Activated CD4-positive, alpha-beta T cell treated with anti-CD3 and anti-CD28 coated beads for 36 hours (primary cell): ENCODE measurements at regions not wholly inside any gene's neighbourhood (a gene's known extent, or its start where the extent isn't known, plus 50 kb on each side); places are given as distances from the start of the nearest gene placed in this dataset.
"Not testable (repeated sequence)": the region's sequence is repeated elsewhere in the genome, so short reads cannot be mapped to it uniquely, and the experiment has no call there.

Experiments
- ATAC-seq: fragments of 200-7000 bp; cut with Tn5 transposase; one replicate; pipeline ENCODE4 v1.10.0; 2021; ENCODE audit warnings: mild to moderate bottlenecking, moderate library complexity
- CTCF ChIA-PET: fragments of 350-600 bp; sonication (Branson Sonifier 250); formaldehyde crosslinking; loops from one replicate; lab custom pipeline; 2021; ENCODE audit warnings: antibody characterized with exemption; lab: Charles Lee
- POLR2A ChIA-PET: fragments of 350-600 bp; sonication (Branson Sonifier 250); formaldehyde crosslinking; loops from one replicate; lab custom pipeline; 2021; ENCODE audit warnings: antibody characterized with exemption, inconsistent platforms; lab: Charles Lee
- DNase-seq: peaks from one replicate; pipeline ENCODE4 v3.0.0-alpha.2; 2020
- H3K27ac Mint-ChIP-seq: one replicate; pipeline ENCODE4 v1.8.0; 2021; ENCODE audit warnings: mixed read lengths
- H3K27me3 Mint-ChIP-seq: one replicate; pipeline ENCODE4 v1.8.0; 2021; ENCODE audit warnings: mixed read lengths
- H3K36me3 Mint-ChIP-seq: one replicate; pipeline ENCODE4 v1.8.0; 2021; ENCODE audit warnings: low read depth, mixed read lengths
- H3K4me1 Mint-ChIP-seq: one replicate; pipeline ENCODE4 v1.8.0; 2021; ENCODE audit warnings: mixed read lengths
- H3K4me3 Mint-ChIP-seq: one replicate; pipeline ENCODE4 v1.8.0; 2021; ENCODE audit warnings: mild to moderate bottlenecking, moderate library complexity, mixed read lengths
- H3K9me3 Mint-ChIP-seq: one replicate; pipeline ENCODE4 v1.8.0; 2021; ENCODE audit warnings: low read depth, mixed read lengths
- intact Hi-C, 2 experiments: fragments of 100-400 bp; cut with DNase I in 1 of 2; cut with micrococcal nuclease in 1 of 2; formaldehyde crosslinking; loops; one replicate each; pipeline versions ENCODE4 v1.14.2 to v1.15.1; 2022 to 2024; cut with DNase I, micrococcal nuclease

- H3K4me1 Mint-ChIP-seq, H3K27ac Mint-ChIP-seq, DNase-seq, POLR2A ChIA-PET, H3K27me3 Mint-ChIP-seq, H3K4me3 Mint-ChIP-seq, CTCF ChIA-PET, H3K36me3 Mint-ChIP-seq, ATAC-seq, intact Hi-C loops: not testable (repeated sequence)
- peaks cover 11% of the 10 kb centered on the region for H3K9me3 Mint-ChIP-seq
Observed at GRCh38 chr18:8914404-8915264, 187.9 kb upstream of the NDUFV2 start.

GRCh38 chr18:8920856-8921787 lies 181.4 kb upstream of the NDUFV2 start:
- H3K27me3 Mint-ChIP-seq, ATAC-seq, H3K4me3 Mint-ChIP-seq, DNase-seq, H3K9me3 Mint-ChIP-seq, intact Hi-C loops, H3K36me3 Mint-ChIP-seq, H3K27ac Mint-ChIP-seq, H3K4me1 Mint-ChIP-seq, POLR2A ChIA-PET: not testable (repeated sequence)
- CTCF ChIA-PET = interaction anchor here (0.6 kb wide), 1 partner anchor 114 kb away, joined by 3 read pairs; no protein-coding TSS in a partner anchor

GRCh38 chr18:8926464-8926863 lies 176.0 kb upstream of the NDUFV2 start:
- Mint-ChIP-seq H3K4me3 (no peak overlapping the region), H3K9me3 (peaks cover 16% of the 10 kb centered on the region), H3K27ac (no peak overlapping the region), H3K4me1 (no peaks in the 10 kb centered on the region), H3K36me3 (no peaks in the 10 kb centered on the region), H3K27me3 (peaks cover 2% of the 10 kb centered on the region)
- ChIA-PET POLR2A (no interaction called here), CTCF (no interaction called here)
- ATAC-seq (no peak), DNase-seq (no peak)
- intact Hi-C loops = no loop called here

- no peak for ATAC-seq
- H3K27ac Mint-ChIP-seq = no peak overlapping the region
- POLR2A ChIA-PET = no interaction called here
- H3K4me1 Mint-ChIP-seq = no peaks in the 10 kb centered on the region
- DNase-seq = no peak
- intact Hi-C loops = no loop called here
- peaks cover 16% of the 10 kb centered on the region for H3K9me3 Mint-ChIP-seq
- no peaks in the 10 kb centered on the region for H3K36me3 Mint-ChIP-seq
- H3K4me3 Mint-ChIP-seq = no peak overlapping the region
- peaks cover 2% of the 10 kb centered on the region for H3K27me3 Mint-ChIP-seq
- CTCF ChIA-PET = interaction anchor here (0.8 kb wide), 1 partner anchor 69 kb away, joined by 3 read pairs; no protein-coding TSS in a partner anchor
Observed at GRCh38 chr18:8928044-8928443, 174.5 kb upstream of the NDUFV2 start.

- CTCF ChIA-PET = interaction anchor here (0.8 kb wide), 1 partner anchor 68 kb away, joined by 3 read pairs; no protein-coding TSS in a partner anchor
- peaks cover 16% of the 10 kb centered on the region for H3K9me3 Mint-ChIP-seq
- intact Hi-C loops = no loop called here
- POLR2A ChIA-PET = no interaction called here
- H3K4me3 Mint-ChIP-seq = no peak overlapping the region
- DNase-seq (no peak), ATAC-seq (no peak)
- no peaks in the 10 kb centered on the region for H3K4me1 Mint-ChIP-seq
- H3K27me3 Mint-ChIP-seq = peaks cover 2% of the 10 kb centered on the region
- H3K36me3 Mint-ChIP-seq = no peaks in the 10 kb centered on the region
- H3K27ac Mint-ChIP-seq = no peak overlapping the region
Observed at GRCh38 chr18:8928847-8929780, 173.4 kb upstream of the NDUFV2 start.

- H3K4me1 Mint-ChIP-seq = no peaks in the 10 kb centered on the region
- H3K27ac Mint-ChIP-seq = no peak overlapping the region
- peaks cover 11% of the 10 kb centered on the region for H3K9me3 Mint-ChIP-seq
- ATAC-seq = no peak
- CTCF ChIA-PET = no interaction called here
- DNase-seq = no peak
- POLR2A ChIA-PET = no interaction called here
- H3K36me3 Mint-ChIP-seq = no peaks in the 10 kb centered on the region
- intact Hi-C loops = no loop called here
- H3K27me3 Mint-ChIP-seq = peaks cover 2% of the 10 kb centered on the region
- H3K4me3 Mint-ChIP-seq = no peak overlapping the region
Observed at GRCh38 chr18:8930990-8931616, 171.4 kb upstream of the NDUFV2 start.

- intact Hi-C loops = no loop called here
- DNase-seq = no peak
- H3K4me3 Mint-ChIP-seq = no peak overlapping the region
- H3K27ac Mint-ChIP-seq = no peak overlapping the region
- ChIA-PET POLR2A (no interaction called here), CTCF (no interaction called here)
- no peaks in the 10 kb centered on the region for H3K36me3 Mint-ChIP-seq
- no peak for ATAC-seq
- peaks cover 4% of the 10 kb centered on the region for H3K27me3 Mint-ChIP-seq
- peaks cover 7% of the 10 kb centered on the region for H3K9me3 Mint-ChIP-seq
- no peaks in the 10 kb centered on the region for H3K4me1 Mint-ChIP-seq
Observed at GRCh38 chr18:8932866-8933265, 169.6 kb upstream of the NDUFV2 start.

- DNase-seq (no peak), ATAC-seq (no peak)
- CTCF ChIA-PET = no interaction called here
- H3K27ac Mint-ChIP-seq = no peak overlapping the region
- H3K4me3 Mint-ChIP-seq = no peak overlapping the region
- intact Hi-C loops = no loop called here
- no peaks in the 10 kb centered on the region for H3K36me3 Mint-ChIP-seq
- POLR2A ChIA-PET = no interaction called here
- H3K27me3 Mint-ChIP-seq = peaks cover 4% of the 10 kb centered on the region
- no peaks in the 10 kb centered on the region for H3K4me1 Mint-ChIP-seq
- peaks cover 6% of the 10 kb centered on the region for H3K9me3 Mint-ChIP-seq
Observed at GRCh38 chr18:8933714-8934284, 168.7 kb upstream of the NDUFV2 start.

- H3K4me1 Mint-ChIP-seq, H3K27ac Mint-ChIP-seq, CTCF ChIA-PET, H3K36me3 Mint-ChIP-seq, ATAC-seq, POLR2A ChIA-PET, H3K9me3 Mint-ChIP-seq, DNase-seq, intact Hi-C loops, H3K27me3 Mint-ChIP-seq, H3K4me3 Mint-ChIP-seq: not testable (repeated sequence)
Observed at GRCh38 chr18:8935346-8935745, 167.2 kb upstream of the NDUFV2 start.

GRCh38 chr18:8936619-8937018 lies 165.9 kb upstream of the NDUFV2 start:
- Mint-ChIP-seq H3K9me3 (no peaks in the 10 kb centered on the region), H3K36me3 (no peaks in the 10 kb centered on the region), H3K27ac (no peak overlapping the region), H3K4me1 (no peaks in the 10 kb centered on the region), H3K4me3 (no peak overlapping the region), H3K27me3 (peaks cover 4% of the 10 kb centered on the region)
- ATAC-seq = no peak
- ChIA-PET POLR2A (no interaction called here), CTCF (no interaction called here)
- intact Hi-C loops = no loop called here
- no peak for DNase-seq
